Neural cell (in vitro differentiated cells): ENCODE measurements at regions not wholly inside any gene's neighbourhood (a gene's known extent, or its start where the extent isn't known, plus 50 kb on each side); places are given as distances from the start of the nearest gene placed in this dataset.

Experiments used
- H2AFZ ChIP-seq: fragments of 200-600, 300-800 bp; sonication (generic), shearing (Covaris generic); 2 replicates; pipeline ENCODE4 v1.6.0; 2014; ENCODE audit warnings: low read depth, mild to moderate bottlenecking, antibody characterized with exemption, low read length, moderate library complexity
- H3F3A ChIP-seq: fragments of 200-600 bp; shearing (Covaris generic); 2 replicates; pipeline ENCODE4 v1.6.1; 2016; ENCODE audit warnings: mild to moderate bottlenecking, moderate library complexity, mixed read lengths, antibody characterized with exemption, low read length; ENCODE audit not compliant: insufficient read depth, poor library complexity, severe bottlenecking
- H3K27ac ChIP-seq: fragments of 200-600, 300-800 bp; sonication (generic), shearing (Covaris generic); 2 replicates; pipeline ENCODE4 v1.5.1; 2014; ENCODE audit warnings: mild to moderate bottlenecking, low read length, moderate library complexity
- H3K27me3 ChIP-seq: fragments of 300-800, 200-600 bp; sonication (generic), shearing (Covaris generic); 2 replicates; pipeline ENCODE4 v1.6.0; 2014; ENCODE audit warnings: mild to moderate bottlenecking, low read depth, low read length, moderate library complexity; ENCODE audit not compliant: insufficient read depth
- H3K36me3 ChIP-seq: fragments of 300-800, 200-600 bp; sonication (generic), shearing (Covaris generic); 2 replicates; pipeline ENCODE4 v1.5.1; 2014; ENCODE audit warnings: mild to moderate bottlenecking, antibody characterized with exemption, low read length, moderate library complexity; ENCODE audit not compliant: insufficient read depth
- H3K4me2 ChIP-seq: fragments of 300-800, 200-600 bp; sonication (generic), shearing (Covaris generic); 2 replicates; pipeline ENCODE4 v1.6.0; 2014; ENCODE audit warnings: mild to moderate bottlenecking, low read length
- H3K4me3 ChIP-seq: fragments of 300-800, 200-600 bp; sonication (generic), shearing (Covaris generic); 2 replicates; pipeline ENCODE4 v1.5.1; 2014; ENCODE audit warnings: mild to moderate bottlenecking, low read length, moderate library complexity
- H3K79me2 ChIP-seq: fragments of 200-600 bp; shearing (Covaris generic); replicated peaks from 2 replicates; pipeline ENCODE4 v1.6.0; 2014; ENCODE audit warnings: mild to moderate bottlenecking, low read length, moderate library complexity; ENCODE audit not compliant: insufficient read depth
- H3K9ac ChIP-seq: fragments of 300-800, 200-600 bp; sonication (generic), shearing (Covaris generic); 2 replicates; pipeline ENCODE4 v1.6.1; 2016; ENCODE audit warnings: mild to moderate bottlenecking, low read length, mixed read lengths
- H3K9me2 ChIP-seq: fragments of 200-600 bp; shearing (Covaris generic); 2 replicates; pipeline ENCODE4 v1.6.1; 2016; ENCODE audit warnings: mild to moderate bottlenecking, low read length, mixed read lengths; ENCODE audit not compliant: insufficient read depth
- H3K9me3 ChIP-seq: fragments of 200-600, 300-800 bp; sonication (generic), shearing (Covaris generic); 2 replicates; pipeline ENCODE4 v1.6.1; 2016; ENCODE audit warnings: mild to moderate bottlenecking, mixed run types, low read length, moderate library complexity, mixed read lengths
- H4K20me1 ChIP-seq: fragments of 200-600 bp; shearing (Covaris generic); 2 replicates; pipeline ENCODE4 v1.6.1; 2016; ENCODE audit warnings: mild to moderate bottlenecking, mixed run types; ENCODE audit not compliant: insufficient read depth
- EP300 ChIP-seq: fragments of 450-650 bp; conservative IDR thresholded peaks from 2 replicates; pipeline ENCODE4 v1.6.1; 2014; ENCODE audit warnings: antibody characterized with exemption, mild to moderate bottlenecking, moderate library complexity; ENCODE audit not compliant: poor library complexity, severe bottlenecking
- EZH2 ChIP-seq: fragments of 200-600, 300-800 bp; shearing (Covaris generic), sonication (generic); IDR thresholded peaks from 2 replicates; pipeline ENCODE4 v1.6.1; 2014; ENCODE audit warnings: antibody characterized with exemption, low read length, borderline replicate concordance, mild to moderate bottlenecking; ENCODE audit not compliant: insufficient read depth, poor library complexity, severe bottlenecking
- MXI1 ChIP-seq: fragments of 450-650 bp; conservative IDR thresholded peaks from 2 replicates; pipeline ENCODE4 v1.6.1; 2014; ENCODE audit warnings: antibody characterized with exemption, mild to moderate bottlenecking; ENCODE audit not compliant: poor library complexity, severe bottlenecking
- POLR2AphosphoS5 ChIP-seq: IDR thresholded peaks from 2 replicates; pipeline ENCODE4 v1.6.1; 2012
- RAD21 ChIP-seq: fragments of 450-650 bp; conservative IDR thresholded peaks from 2 replicates; pipeline ENCODE4 v1.6.1; 2014; ENCODE audit warnings: antibody characterized with exemption, mild to moderate bottlenecking, moderate library complexity
- SMC3 ChIP-seq: fragments of 450-650 bp; conservative IDR thresholded peaks from 2 replicates; pipeline ENCODE4 v1.6.1; 2014; ENCODE audit warnings: antibody characterized with exemption, mild to moderate bottlenecking, moderate library complexity; ENCODE audit not compliant: poor library complexity
- TAF1 ChIP-seq: IDR thresholded peaks from 2 replicates; pipeline ENCODE4 v1.6.1; 2012; ENCODE audit warnings: low read depth
- TF ChIP-seq, protein P1 (sequence below): fragments of 450-650 bp; IDR thresholded peaks from 2 replicates; pipeline ENCODE4 v1.5.1; 2014; ENCODE audit warnings: antibody characterized with exemption, mild to moderate bottlenecking, moderate library complexity; ENCODE audit not compliant: poor library complexity, severe bottlenecking
- TF ChIP-seq, protein P2 (sequence below): IDR thresholded peaks from 2 replicates; pipeline ENCODE4 v1.6.1; 2012; ENCODE audit warnings: borderline replicate concordance

DNA sequence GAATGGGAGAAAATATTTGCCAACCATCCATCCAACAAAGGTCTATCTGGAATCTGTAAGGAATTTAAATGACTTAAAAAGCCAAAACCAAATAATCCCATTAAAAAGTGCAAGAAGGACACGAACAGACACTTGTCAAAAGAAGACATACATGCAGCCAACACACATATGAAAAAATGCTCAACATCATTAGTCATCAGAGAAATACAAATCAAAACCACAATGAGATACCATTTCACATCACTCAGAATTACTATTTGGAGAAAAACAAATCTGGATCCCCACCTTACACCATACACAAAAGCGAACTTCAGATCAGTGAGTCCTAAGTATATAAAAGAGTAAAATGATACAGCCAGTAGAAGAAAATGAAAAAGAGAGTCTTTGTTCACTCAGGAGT, 58.6 kb upstream of the MNS1 start:
- no peaks in the 10 kb centered on the region for H3K36me3 ChIP-seq
- H3K27ac ChIP-seq = no peak overlapping the region
- H3K9ac ChIP-seq = no peak overlapping the region
- H3F3A ChIP-seq = no peaks in the 10 kb centered on the region
- no peaks in the 10 kb centered on the region for H4K20me1 ChIP-seq
- H2AFZ ChIP-seq = no peak overlapping the region
- no peaks in the 10 kb centered on the region for H3K9me2 ChIP-seq
- H3K27me3 ChIP-seq = no peaks in the 10 kb centered on the region
- H3K4me3 ChIP-seq = no peak overlapping the region
- H3K79me2 ChIP-seq = no peaks in the 10 kb centered on the region
- H3K9me3 ChIP-seq = no peaks in the 10 kb centered on the region
- H3K4me2 ChIP-seq = no peak overlapping the region
- TF ChIP-seq RAD21 (no peak), EP300 (no peak), MXI1 (no peak), SMC3 (no peak), POLR2AphosphoS5 (no peak), TAF1 (no peak), EZH2 (no peak)
- TF ChIP-seq, protein P1, sequence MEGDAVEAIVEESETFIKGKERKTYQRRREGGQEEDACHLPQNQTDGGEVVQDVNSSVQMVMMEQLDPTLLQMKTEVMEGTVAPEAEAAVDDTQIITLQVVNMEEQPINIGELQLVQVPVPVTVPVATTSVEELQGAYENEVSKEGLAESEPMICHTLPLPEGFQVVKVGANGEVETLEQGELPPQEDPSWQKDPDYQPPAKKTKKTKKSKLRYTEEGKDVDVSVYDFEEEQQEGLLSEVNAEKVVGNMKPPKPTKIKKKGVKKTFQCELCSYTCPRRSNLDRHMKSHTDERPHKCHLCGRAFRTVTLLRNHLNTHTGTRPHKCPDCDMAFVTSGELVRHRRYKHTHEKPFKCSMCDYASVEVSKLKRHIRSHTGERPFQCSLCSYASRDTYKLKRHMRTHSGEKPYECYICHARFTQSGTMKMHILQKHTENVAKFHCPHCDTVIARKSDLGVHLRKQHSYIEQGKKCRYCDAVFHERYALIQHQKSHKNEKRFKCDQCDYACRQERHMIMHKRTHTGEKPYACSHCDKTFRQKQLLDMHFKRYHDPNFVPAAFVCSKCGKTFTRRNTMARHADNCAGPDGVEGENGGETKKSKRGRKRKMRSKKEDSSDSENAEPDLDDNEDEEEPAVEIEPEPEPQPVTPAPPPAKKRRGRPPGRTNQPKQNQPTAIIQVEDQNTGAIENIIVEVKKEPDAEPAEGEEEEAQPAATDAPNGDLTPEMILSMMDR = no peak
- TF ChIP-seq, protein P2, sequence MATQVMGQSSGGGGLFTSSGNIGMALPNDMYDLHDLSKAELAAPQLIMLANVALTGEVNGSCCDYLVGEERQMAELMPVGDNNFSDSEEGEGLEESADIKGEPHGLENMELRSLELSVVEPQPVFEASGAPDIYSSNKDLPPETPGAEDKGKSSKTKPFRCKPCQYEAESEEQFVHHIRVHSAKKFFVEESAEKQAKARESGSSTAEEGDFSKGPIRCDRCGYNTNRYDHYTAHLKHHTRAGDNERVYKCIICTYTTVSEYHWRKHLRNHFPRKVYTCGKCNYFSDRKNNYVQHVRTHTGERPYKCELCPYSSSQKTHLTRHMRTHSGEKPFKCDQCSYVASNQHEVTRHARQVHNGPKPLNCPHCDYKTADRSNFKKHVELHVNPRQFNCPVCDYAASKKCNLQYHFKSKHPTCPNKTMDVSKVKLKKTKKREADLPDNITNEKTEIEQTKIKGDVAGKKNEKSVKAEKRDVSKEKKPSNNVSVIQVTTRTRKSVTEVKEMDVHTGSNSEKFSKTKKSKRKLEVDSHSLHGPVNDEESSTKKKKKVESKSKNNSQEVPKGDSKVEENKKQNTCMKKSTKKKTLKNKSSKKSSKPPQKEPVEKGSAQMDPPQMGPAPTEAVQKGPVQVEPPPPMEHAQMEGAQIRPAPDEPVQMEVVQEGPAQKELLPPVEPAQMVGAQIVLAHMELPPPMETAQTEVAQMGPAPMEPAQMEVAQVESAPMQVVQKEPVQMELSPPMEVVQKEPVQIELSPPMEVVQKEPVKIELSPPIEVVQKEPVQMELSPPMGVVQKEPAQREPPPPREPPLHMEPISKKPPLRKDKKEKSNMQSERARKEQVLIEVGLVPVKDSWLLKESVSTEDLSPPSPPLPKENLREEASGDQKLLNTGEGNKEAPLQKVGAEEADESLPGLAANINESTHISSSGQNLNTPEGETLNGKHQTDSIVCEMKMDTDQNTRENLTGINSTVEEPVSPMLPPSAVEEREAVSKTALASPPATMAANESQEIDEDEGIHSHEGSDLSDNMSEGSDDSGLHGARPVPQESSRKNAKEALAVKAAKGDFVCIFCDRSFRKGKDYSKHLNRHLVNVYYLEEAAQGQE = no peak

DNA sequence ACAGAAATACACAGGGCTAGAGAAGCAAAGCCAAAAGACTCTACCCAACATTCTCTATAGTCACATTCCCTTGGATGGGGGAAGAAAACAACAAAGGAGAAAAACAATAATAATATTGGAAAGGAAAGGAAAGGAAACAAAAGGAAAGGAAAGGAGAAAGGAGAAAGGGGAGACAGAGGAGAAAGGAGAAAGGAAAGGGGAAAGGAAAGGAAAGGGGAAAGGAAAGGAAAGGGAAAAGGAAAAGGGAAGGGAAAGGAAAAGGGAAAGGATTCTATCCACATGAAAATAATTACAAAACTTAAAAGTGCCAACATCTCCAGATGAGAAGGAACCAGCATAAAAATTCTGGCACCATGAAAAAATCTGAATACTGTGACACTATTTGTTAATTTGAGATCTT, 54.1 kb upstream of the MNS1 start:
- TF ChIP-seq RAD21 = no peak
- TF ChIP-seq EZH2 = no peak
- TF ChIP-seq EP300 = no peak
- no peak for TF ChIP-seq SMC3
- no peak for TF ChIP-seq POLR2AphosphoS5
- TF ChIP-seq, protein P2 = no peak
- TF ChIP-seq, protein P1 = no peak
- TF ChIP-seq TAF1 = no peak
- no peak for TF ChIP-seq MXI1
- no peak overlapping the region for H3K9ac ChIP-seq
- no peaks in the 10 kb centered on the region for H3K79me2 ChIP-seq
- H3K4me3 ChIP-seq = no peak overlapping the region
- peaks cover 4% of the 10 kb centered on the region for H3K9me3 ChIP-seq
- no peak overlapping the region for H2AFZ ChIP-seq
- H3K4me2 ChIP-seq = no peak overlapping the region
- H3K9me2 ChIP-seq = no peaks in the 10 kb centered on the region
- no peak overlapping the region for H3K27ac ChIP-seq
- H4K20me1 ChIP-seq = no peaks in the 10 kb centered on the region
- no peaks in the 10 kb centered on the region for H3F3A ChIP-seq
- H3K36me3 ChIP-seq = no peaks in the 10 kb centered on the region
- no peaks in the 10 kb centered on the region for H3K27me3 ChIP-seq
